ENCODE measurements at regions not wholly inside any gene's neighbourhood (a gene's known extent, or its start where the extent isn't known, plus 50 kb on each side); places are given as distances from the start of the nearest gene placed in this dataset.
"Not testable (repeated sequence)": the region's sequence is repeated elsewhere in the genome, so short reads cannot be mapped to it uniquely, and the experiment has no call there.

GRCh38 chr6:167208819-167209576 is 51.2 kb upstream of the GPR31 start:
- FAIRE-seq (no peak), DNase-seq (ENCODE audit: extremely low spot score, insufficient read length, low read depth) (no peak)

GRCh38 chr6:167209577-167209975 is 51.8 kb upstream of the GPR31 start:
- FAIRE-seq (no peak), DNase-seq (ENCODE audit: extremely low spot score, insufficient read length, low read depth) (no peak)

- DNase-seq (ENCODE audit: extremely low spot score, insufficient read length, low read depth), result no peak
- FAIRE-seq, result no peak
These were observed 52.9 kb upstream of the GPR31 start for GRCh38 chr6:167210375-167211294.

- DNase-seq (ENCODE audit: extremely low spot score, insufficient read length, low read depth) (no peak), FAIRE-seq (no peak)
These were observed 53.5 kb upstream of the GPR31 start for GRCh38 chr6:167211295-167211648.

GRCh38 chr6:167211881-167212712 is 54.3 kb upstream of the GPR31 start:
- DNase-seq (ENCODE audit: extremely low spot score, insufficient read length, low read depth) (no peak), FAIRE-seq (no peak)

GRCh38 chr6:167212713-167213005 is 54.9 kb upstream of the GPR31 start:
- FAIRE-seq, result no peak

GRCh38 chr6:167214206-167214605 is 56.4 kb upstream of the GPR31 start:
- no peak for FAIRE-seq
- DNase-seq (ENCODE audit: extremely low spot score, insufficient read length, low read depth), result no peak

More at GRCh38 chr6:167212713-167213005, 54.9 kb upstream of the GPR31 start:
- DNase-seq (ENCODE audit: extremely low spot score, insufficient read length, low read depth), result no peak

- not testable (repeated sequence) for DNase-seq (ENCODE audit: extremely low spot score, insufficient read length, low read depth); FAIRE-seq
These were observed 57.9 kb upstream of the GPR31 start for GRCh38 chr6:167215429-167216250.

GRCh38 chr6:167216390-167217050 is 58.7 kb upstream of the GPR31 start:
- not testable (repeated sequence) for FAIRE-seq; DNase-seq (ENCODE audit: extremely low spot score, insufficient read length, low read depth)

GRCh38 chr6:167217073-167217472 is 59.3 kb upstream of the GPR31 start:
- not testable (repeated sequence) for FAIRE-seq

GRCh38 chr6:167217951-167218759 is 60.4 kb upstream of the GPR31 start:
- peak; percentile 95 for FAIRE-seq
- DNase-seq (ENCODE audit: extremely low spot score, insufficient read length, low read depth), result not testable (repeated sequence)

More at GRCh38 chr6:167217073-167217472, 59.3 kb upstream of the GPR31 start:
- DNase-seq (ENCODE audit: extremely low spot score, insufficient read length, low read depth), result not testable (repeated sequence)

- not testable (repeated sequence) for DNase-seq (ENCODE audit: extremely low spot score, insufficient read length, low read depth); FAIRE-seq
These were observed 61.3 kb upstream of the GPR31 start for GRCh38 chr6:167219079-167219478.

- DNase-seq (ENCODE audit: extremely low spot score, insufficient read length, low read depth) (no peak), FAIRE-seq (no peak)
These were observed 62.3 kb upstream of the GPR31 start for GRCh38 chr6:167219967-167220512.

- DNase-seq (ENCODE audit: extremely low spot score, insufficient read length, low read depth) (no peak), FAIRE-seq (no peak)
These were observed 63.8 kb upstream of the GPR31 start for GRCh38 chr6:167221400-167222201.

- DNase-seq (ENCODE audit: extremely low spot score, insufficient read length, low read depth); FAIRE-seq: not testable (repeated sequence)
These were observed 65.3 kb upstream of the UNC93A start for GRCh38 chr6:167225566-167226382.

- DNase-seq (ENCODE audit: extremely low spot score, insufficient read length, low read depth), result no peak
- no peak for FAIRE-seq
These were observed 64.8 kb upstream of the UNC93A start for GRCh38 chr6:167226383-167226685.

All from GM18507 (cell line).